SK-N-SH (cell line): ENCODE measurements at regions not wholly inside any gene's neighbourhood (a gene's known extent, or its start where the extent isn't known, plus 50 kb on each side); places are given as distances from the start of the nearest gene placed in this dataset.
"Not testable (repeated sequence)": the region's sequence is repeated elsewhere in the genome, so short reads cannot be mapped to it uniquely, and the experiment has no call there.

Source experiments
- CHD2 ChIP-seq: fragments of 150-350 bp; IDR thresholded peaks from 2 replicates; pipeline ENCODE4 v1.6.1; 2018; ENCODE audit warnings: low read length; ENCODE audit not compliant: partially characterized antibody
- CTCF ChIP-seq: fragments of 200-600 bp; sonication (generic); IDR thresholded peaks from 2 replicates; pipeline ENCODE4 v1.6.1; 2017; ENCODE audit warnings: antibody characterized with exemption, mild to moderate bottlenecking, moderate library complexity
- EP300 ChIP-seq, 2 experiments: IDR thresholded peaks; 2 replicates each; pipeline versions ENCODE4 v1.4.0 to v1.6.1; 2012; ENCODE audit warnings: borderline replicate concordance in 1 of 2, low read depth in 1 of 2, low read length in 1 of 2
- JUND ChIP-seq: IDR thresholded peaks from 2 replicates; pipeline ENCODE4 v1.4.0; 2012
- SIN3A ChIP-seq: IDR thresholded peaks from 2 replicates; pipeline ENCODE4 v1.6.1; 2012; ENCODE audit warnings: low read depth, mild to moderate bottlenecking, low read length, moderate library complexity, borderline replicate concordance
- USF2 ChIP-seq: fragments of 150-350 bp; IDR thresholded peaks from 2 replicates; pipeline ENCODE4 v1.6.1; 2017; ENCODE audit warnings: antibody characterized with exemption, low read length, low read depth, borderline replicate concordance

- TF ChIP-seq SIN3A; CTCF; USF2; CHD2; EP300 (IDR thresholded peaks at IDR 0.05; ENCODE audit: borderline replicate concordance in 1 of 2, low read depth in 1 of 2, low read length in 1 of 2); JUND: not testable (repeated sequence)
These were observed 70.7 kb upstream of the NCAM2 start for GRCh38 chr21:20927555-20927954.
